Stimulated activated naive B cell treated with anti-CD40 and anti-IgM and Interleukin-4, amounts not matched to agents 10 μg/mL and 1 μg/mL and 100 μg/mL, for 72 hours (primary cell): ENCODE measurements at regions not wholly inside any gene's neighbourhood (a gene's known extent, or its start where the extent isn't known, plus 50 kb on each side); places are given as distances from the start of the nearest gene placed in this dataset.
"Not testable (repeated sequence)": the region's sequence is repeated elsewhere in the genome, so short reads cannot be mapped to it uniquely, and the experiment has no call there.

ENCODE experiments used
- ATAC-seq, 2 donors: fragments of 150-1000 bp; cut with Tn5 transposase; replicated peaks; 2 replicates each; pipeline ENCODE4 v1.10.0; 2021; ENCODE audit warnings: moderate library complexity in 1 of 2
- DNase-seq: peaks from one replicate; pipeline ENCODE4 v3.0.0; 2021
- H3K27ac Mint-ChIP-seq: one replicate; pipeline ENCODE4 v1.8.0; 2022; ENCODE audit warnings: mild to moderate bottlenecking, mixed read lengths
- H3K27me3 Mint-ChIP-seq, 2 donors: one replicate each; pipeline ENCODE4 v1.8.0; 2022; ENCODE audit warnings: mixed read lengths in 2 of 2
- H3K36me3 Mint-ChIP-seq, 2 donors: one replicate each; pipeline ENCODE4 v1.8.0; 2022; ENCODE audit warnings: mixed read lengths in 2 of 2, mild to moderate bottlenecking in 1 of 2
- H3K4me1 Mint-ChIP-seq, 2 donors: one replicate each; pipeline ENCODE4 v1.8.0; 2022; ENCODE audit warnings: mixed read lengths in 2 of 2, mild to moderate bottlenecking in 1 of 2
- H3K4me3 Mint-ChIP-seq, 2 donors: one replicate each; pipeline ENCODE4 v1.8.0; 2022; ENCODE audit warnings: mild to moderate bottlenecking in 2 of 2, mixed read lengths in 2 of 2, moderate library complexity in 1 of 2
- H3K9me3 Mint-ChIP-seq, 2 donors: one replicate each; pipeline ENCODE4 v1.8.0; 2022; ENCODE audit warnings: mixed read lengths in 2 of 2, mild to moderate bottlenecking in 1 of 2

GRCh38 chr7:33788531-33788930 lies 116.8 kb upstream of the BMPER start:
- Mint-ChIP-seq H3K36me3 (no peaks in the 10 kb centered on the region), H3K27ac (no peak overlapping the region), H3K4me3 (no peak overlapping the region), H3K9me3 (no peaks in the 10 kb centered on the region), H3K4me1 (no peaks in the 10 kb centered on the region), H3K27me3 (no peaks in the 10 kb centered on the region)
- ATAC-seq (no peak), DNase-seq (no peak)

DNA sequence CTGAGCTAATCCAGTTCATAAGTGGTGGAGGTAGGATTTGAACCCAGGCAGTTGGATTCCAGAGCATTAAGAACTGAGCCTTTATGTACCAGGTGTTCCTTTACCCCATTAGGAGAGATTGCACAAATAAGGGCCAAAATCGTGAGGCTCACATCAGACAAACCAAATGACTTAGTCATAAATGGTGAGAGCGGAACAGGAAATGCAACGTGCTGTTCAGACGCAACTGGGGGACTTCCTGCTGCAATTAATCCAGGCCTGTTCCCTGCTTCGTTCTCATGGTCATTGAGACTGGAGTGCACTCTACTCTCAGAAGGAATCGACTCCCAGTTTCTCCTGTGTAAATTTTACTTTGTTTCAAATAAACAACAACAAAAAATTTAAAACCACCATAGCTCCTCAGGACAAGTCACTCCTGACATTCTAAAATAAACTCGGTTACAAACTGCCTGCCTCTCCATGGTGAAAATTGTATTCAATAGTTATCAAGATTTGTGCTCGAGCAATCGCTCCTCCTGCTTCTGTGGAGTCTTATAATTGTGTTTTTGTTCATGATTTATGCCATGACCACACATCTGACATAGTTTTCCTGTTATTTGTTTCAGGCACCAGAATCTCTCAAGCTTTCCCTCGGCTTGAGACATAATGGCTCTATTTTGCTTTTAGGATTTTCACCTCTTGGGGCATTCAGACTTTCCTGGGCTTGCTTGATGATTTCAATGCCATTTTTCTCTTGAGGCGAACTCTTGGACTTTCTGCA lies 115.3 kb upstream of the BMPER start:
- H3K9me3 Mint-ChIP-seq = no peaks in the 10 kb centered on the region
- H3K4me1 Mint-ChIP-seq = no peaks in the 10 kb centered on the region
- H3K27me3 Mint-ChIP-seq = no peaks in the 10 kb centered on the region
- H3K27ac Mint-ChIP-seq = no peak overlapping the region
- H3K4me3 Mint-ChIP-seq = no peak overlapping the region
- no peak for DNase-seq
- peak in 1 of 2 donors; percentile 29 for ATAC-seq
- no peaks in the 10 kb centered on the region for H3K36me3 Mint-ChIP-seq

DNA sequence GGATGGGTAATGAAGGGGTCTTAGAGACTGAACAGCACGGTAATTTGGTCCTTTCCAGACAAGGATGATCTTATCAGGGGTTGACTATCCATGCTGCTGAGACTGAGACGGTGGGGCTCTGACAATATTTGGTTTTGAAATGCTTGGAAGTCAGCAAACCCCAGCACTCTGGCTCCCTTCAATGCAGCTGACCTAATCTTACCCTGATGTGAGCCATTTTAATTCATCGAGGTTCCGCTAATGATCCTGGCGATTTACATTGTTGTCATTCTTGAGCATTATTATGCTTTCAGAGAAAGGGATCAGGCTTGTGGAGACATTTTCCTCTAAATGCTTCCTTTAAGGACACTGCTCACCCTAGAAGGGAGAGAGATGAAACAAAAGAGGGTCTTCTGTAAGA lies 114.6 kb upstream of the BMPER start:
- Mint-ChIP-seq H3K36me3 (no peaks in the 10 kb centered on the region), H3K4me1 (no peaks in the 10 kb centered on the region), H3K27ac (no peak overlapping the region), H3K4me3 (no peak overlapping the region), H3K27me3 (no peaks in the 10 kb centered on the region), H3K9me3 (no peaks in the 10 kb centered on the region)
- DNase-seq (no peak), ATAC-seq (no peak)

DNA sequence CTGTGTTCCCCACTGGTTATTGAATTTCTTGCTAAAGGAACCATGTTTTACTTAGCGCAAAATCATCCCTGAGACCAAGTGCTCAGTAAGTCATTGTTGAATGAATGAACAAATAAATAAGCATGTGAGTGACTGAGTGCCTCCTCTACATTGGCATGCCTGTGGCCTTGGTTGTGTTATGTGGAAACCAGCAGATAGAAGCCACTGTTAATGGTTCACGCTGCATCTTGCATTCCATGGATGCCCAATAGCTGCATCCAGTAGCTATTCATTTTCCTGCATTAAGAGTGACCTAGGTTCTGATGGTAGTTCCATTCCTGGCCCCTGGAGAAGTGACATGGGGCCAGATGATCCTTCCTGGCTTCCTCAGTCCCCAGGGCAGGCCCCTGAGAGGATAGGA lies 113.3 kb upstream of the BMPER start:
- no peak for ATAC-seq
- Mint-ChIP-seq H3K4me1 (no peaks in the 10 kb centered on the region), H3K27me3 (no peaks in the 10 kb centered on the region), H3K36me3 (no peaks in the 10 kb centered on the region), H3K4me3 (no peak overlapping the region), H3K9me3 (peaks cover 0 to 2% of the 10 kb centered on the region in 2 donors), H3K27ac (no peak overlapping the region)
- no peak for DNase-seq

- ATAC-seq (no peak), DNase-seq (no peak)
- H3K9me3 Mint-ChIP-seq = peaks cover 0 to 2% of the 10 kb centered on the region in 2 donors
- H3K27ac Mint-ChIP-seq = no peak overlapping the region
- H3K27me3 Mint-ChIP-seq = no peaks in the 10 kb centered on the region
- H3K4me3 Mint-ChIP-seq = no peak overlapping the region
- no peaks in the 10 kb centered on the region for H3K36me3 Mint-ChIP-seq
- no peaks in the 10 kb centered on the region for H3K4me1 Mint-ChIP-seq
These were observed 112.7 kb upstream of the BMPER start for GRCh38 chr7:33792547-33793105.

- no peaks in the 10 kb centered on the region for H3K4me1 Mint-ChIP-seq
- no peak for DNase-seq
- H3K9me3 Mint-ChIP-seq = peaks cover 0 to 2% of the 10 kb centered on the region in 2 donors
- no peak for ATAC-seq
- no peak overlapping the region for H3K27ac Mint-ChIP-seq
- no peaks in the 10 kb centered on the region for H3K27me3 Mint-ChIP-seq
- no peaks in the 10 kb centered on the region for H3K36me3 Mint-ChIP-seq
- H3K4me3 Mint-ChIP-seq = no peak overlapping the region
These were observed 111.7 kb upstream of the BMPER start for GRCh38 chr7:33793616-33794015.

DNA sequence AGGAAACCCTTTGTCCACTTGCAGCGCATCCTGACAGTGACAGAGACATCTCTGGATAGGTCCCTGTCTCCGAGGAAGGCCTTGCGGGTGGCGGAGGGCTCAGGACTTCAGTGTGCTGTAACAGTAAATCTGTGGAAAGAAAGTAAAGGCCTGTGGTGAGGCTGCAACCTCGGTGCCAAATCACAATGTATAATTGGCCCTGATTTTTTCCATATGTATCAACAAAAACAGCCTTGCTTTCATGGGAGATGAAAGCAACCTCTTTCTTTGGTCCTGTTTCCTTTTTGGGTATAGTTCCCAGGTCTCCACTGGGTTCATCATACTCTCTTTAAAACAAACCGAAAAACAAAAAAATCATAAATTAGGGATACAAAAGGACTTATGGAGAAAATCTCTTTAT lies 110.9 kb upstream of the BMPER start:
- H3K4me3 Mint-ChIP-seq = no peak overlapping the region
- peaks cover 0 to 2% of the 10 kb centered on the region in 2 donors for H3K9me3 Mint-ChIP-seq
- no peaks in the 10 kb centered on the region for H3K27me3 Mint-ChIP-seq
- no peak overlapping the region for H3K27ac Mint-ChIP-seq
- ATAC-seq (no peak), DNase-seq (no peak)
- no peaks in the 10 kb centered on the region for H3K4me1 Mint-ChIP-seq
- no peaks in the 10 kb centered on the region for H3K36me3 Mint-ChIP-seq

DNA sequence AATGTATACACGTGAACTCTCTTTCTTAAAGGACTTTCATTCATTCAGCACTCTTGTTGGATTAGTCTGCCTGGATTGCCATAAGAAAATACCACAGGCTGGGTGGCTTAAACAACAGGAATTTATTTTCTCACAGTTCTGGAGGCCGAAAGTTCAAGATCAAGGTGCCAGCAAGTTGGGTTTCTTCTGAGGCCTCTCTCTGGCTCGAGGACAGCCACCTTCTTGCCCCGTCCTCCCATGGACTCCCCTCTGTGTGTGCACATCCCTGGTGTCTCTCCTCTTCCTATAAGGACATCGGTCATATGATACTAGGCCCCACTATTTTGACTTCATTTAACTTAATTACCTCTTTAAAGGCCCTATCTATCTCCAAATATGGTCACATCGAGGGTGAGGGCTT lies 110.4 kb upstream of the BMPER start:
- no peaks in the 10 kb centered on the region for H3K4me1 Mint-ChIP-seq
- DNase-seq = no peak
- H3K27me3 Mint-ChIP-seq = no peaks in the 10 kb centered on the region
- no peak overlapping the region for H3K27ac Mint-ChIP-seq
- H3K4me3 Mint-ChIP-seq = no peak overlapping the region
- no peak for ATAC-seq
- no peaks in the 10 kb centered on the region for H3K36me3 Mint-ChIP-seq
- peaks cover 0 to 2% of the 10 kb centered on the region in 2 donors for H3K9me3 Mint-ChIP-seq

DNA sequence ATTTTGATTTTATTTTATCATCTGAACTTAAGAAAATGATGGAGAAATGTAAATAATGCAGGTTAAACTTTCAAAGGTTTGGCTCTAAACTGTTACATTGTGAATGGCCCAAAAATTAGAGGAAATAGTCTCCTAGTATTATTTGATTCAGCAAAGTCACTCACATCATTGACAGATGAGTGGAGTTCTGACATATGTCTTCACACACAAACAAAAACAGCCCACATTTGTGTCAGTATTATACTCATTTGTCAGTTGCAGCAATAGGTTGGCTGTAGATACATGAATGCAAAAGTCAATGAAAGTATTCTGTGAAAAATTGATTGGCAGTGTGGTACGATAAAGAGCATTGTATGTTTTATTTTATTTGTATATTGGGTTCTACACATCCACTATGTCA lies 108.8 kb upstream of the BMPER start:
- no peaks in the 10 kb centered on the region for H3K36me3 Mint-ChIP-seq
- no peaks in the 10 kb centered on the region for H3K27me3 Mint-ChIP-seq
- DNase-seq (no peak), ATAC-seq (no peak)
- no peak overlapping the region for H3K27ac Mint-ChIP-seq
- peaks cover 3 to 4% of the 10 kb centered on the region in 2 donors for H3K9me3 Mint-ChIP-seq
- H3K4me1 Mint-ChIP-seq = no peaks in the 10 kb centered on the region
- no peak overlapping the region for H3K4me3 Mint-ChIP-seq

- not testable (repeated sequence) for H3K4me3 Mint-ChIP-seq, H3K27me3 Mint-ChIP-seq
These were observed 107.8 kb upstream of the BMPER start for GRCh38 chr7:33797512-33797911.

DNA sequence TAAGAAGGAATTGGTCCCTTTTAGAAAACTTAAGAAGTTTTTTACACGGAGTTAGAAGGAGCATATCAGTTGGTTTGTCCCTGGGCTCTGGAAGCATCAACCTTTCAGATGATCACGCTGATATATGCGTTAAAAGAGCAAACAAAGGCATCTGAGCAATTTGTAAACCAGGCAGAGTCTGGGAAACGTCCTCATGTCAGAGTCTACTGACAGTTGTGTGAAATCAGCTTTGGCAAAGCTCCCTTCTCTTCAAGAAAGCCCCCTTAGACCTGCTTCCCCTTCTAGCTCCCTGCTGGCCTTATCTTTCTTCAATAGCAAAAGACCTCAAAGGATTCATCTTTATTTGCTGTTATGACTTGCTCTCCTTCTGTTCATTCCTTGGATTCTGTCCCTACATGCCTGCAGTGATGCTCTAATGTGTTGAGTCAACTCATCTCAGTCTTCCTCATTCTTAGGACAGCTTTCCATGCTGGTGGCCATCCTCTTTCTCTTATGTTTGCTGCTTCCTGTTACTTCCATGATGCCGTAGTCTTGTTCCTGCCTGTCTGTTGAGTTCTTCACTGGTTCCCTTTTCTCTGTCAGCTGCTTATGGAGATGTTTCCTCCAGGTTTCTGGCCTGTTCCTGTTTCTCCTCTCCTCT lies 106.5 kb upstream of the BMPER start:
- no peak for DNase-seq
- Mint-ChIP-seq H3K4me3 (no peak overlapping the region), H3K9me3 (peaks cover 3 to 4% of the 10 kb centered on the region in 2 donors), H3K27ac (no peak overlapping the region), H3K36me3 (no peaks in the 10 kb centered on the region), H3K27me3 (no peaks in the 10 kb centered on the region), H3K4me1 (no peaks in the 10 kb centered on the region)
- no peak for ATAC-seq

More at GRCh38 chr7:33797512-33797911, 107.8 kb upstream of the BMPER start:
- not testable (repeated sequence) for DNase-seq, H3K36me3 Mint-ChIP-seq, H3K27ac Mint-ChIP-seq, ATAC-seq, H3K4me1 Mint-ChIP-seq, H3K9me3 Mint-ChIP-seq

DNA sequence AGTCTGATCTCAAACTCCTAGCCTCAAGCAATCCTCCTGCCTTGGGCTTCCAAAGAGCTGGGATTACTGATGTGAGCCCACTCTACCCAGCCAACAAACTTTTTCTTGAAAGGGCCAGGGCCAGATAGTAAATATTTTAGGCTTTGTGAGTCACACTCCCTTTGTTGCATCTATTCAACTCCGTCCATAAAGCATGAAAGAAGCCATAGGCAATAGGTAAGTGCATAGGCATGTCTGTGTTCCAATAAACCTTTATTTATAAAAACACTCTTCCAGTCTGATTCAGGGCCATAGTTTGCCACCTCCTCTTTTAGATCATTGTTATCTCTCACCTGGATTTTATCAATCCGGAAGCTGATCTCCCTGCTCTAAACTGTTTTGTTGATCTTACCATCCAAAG lies 105.6 kb upstream of the BMPER start:
- no peaks in the 10 kb centered on the region for H3K4me1 Mint-ChIP-seq
- ATAC-seq (no peak), DNase-seq (no peak)
- no peak overlapping the region for H3K27ac Mint-ChIP-seq
- peaks cover 3 to 4% of the 10 kb centered on the region in 2 donors for H3K9me3 Mint-ChIP-seq
- H3K27me3 Mint-ChIP-seq = no peaks in the 10 kb centered on the region
- H3K4me3 Mint-ChIP-seq = no peak overlapping the region
- H3K36me3 Mint-ChIP-seq = no peaks in the 10 kb centered on the region

- peaks cover 2 to 3% of the 10 kb centered on the region in 2 donors for H3K9me3 Mint-ChIP-seq
- DNase-seq (no peak), ATAC-seq (no peak)
- no peak overlapping the region for H3K27ac Mint-ChIP-seq
- H3K4me3 Mint-ChIP-seq = no peak overlapping the region
- H3K27me3 Mint-ChIP-seq = no peaks in the 10 kb centered on the region
- no peaks in the 10 kb centered on the region for H3K36me3 Mint-ChIP-seq
- no peaks in the 10 kb centered on the region for H3K4me1 Mint-ChIP-seq
These were observed 102.7 kb upstream of the BMPER start for GRCh38 chr7:33802600-33802999.

GRCh38 chr7:33804140-33804660 lies 101.1 kb upstream of the BMPER start:
- Mint-ChIP-seq H3K4me1 (no peaks in the 10 kb centered on the region), H3K9me3 (peaks cover 2 to 3% of the 10 kb centered on the region in 2 donors), H3K27ac (no peak overlapping the region), H3K4me3 (no peak overlapping the region), H3K27me3 (no peaks in the 10 kb centered on the region), H3K36me3 (no peaks in the 10 kb centered on the region)
- ATAC-seq = no peak
- DNase-seq = no peak
